Occipital lobe (tissue), 1 donor: ENCODE measurements at regions not wholly inside any gene's neighbourhood (a gene's known extent, or its start where the extent isn't known, plus 50 kb on each side); places are given as distances from the start of the nearest gene placed in this dataset.

Experiments
- DNase-seq: peaks from one replicate; lab custom pipeline; 2025; lab: John Stamatoyannopoulos, UW

DNA sequence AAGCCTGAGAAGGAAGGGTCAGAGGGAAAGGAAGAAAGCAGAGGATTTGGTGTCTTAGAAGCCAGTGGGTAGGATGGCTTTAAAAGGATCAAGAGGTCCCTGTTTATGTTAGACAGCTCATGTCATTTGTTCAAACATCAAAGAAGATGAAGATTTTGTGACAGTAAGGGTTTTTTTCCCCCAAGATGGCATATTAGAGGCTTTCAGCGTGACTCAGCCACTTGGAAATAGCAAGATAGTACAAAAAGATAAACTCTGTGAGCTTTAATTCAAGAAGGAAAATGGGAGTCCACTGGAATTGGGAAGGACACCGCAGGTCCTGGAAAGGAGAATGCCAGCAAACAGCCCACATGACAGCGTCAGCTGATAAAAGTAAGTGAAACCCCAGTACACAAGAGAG, 467.1 kb upstream of the THBS1 start:
- no peak for DNase-seq

DNA sequence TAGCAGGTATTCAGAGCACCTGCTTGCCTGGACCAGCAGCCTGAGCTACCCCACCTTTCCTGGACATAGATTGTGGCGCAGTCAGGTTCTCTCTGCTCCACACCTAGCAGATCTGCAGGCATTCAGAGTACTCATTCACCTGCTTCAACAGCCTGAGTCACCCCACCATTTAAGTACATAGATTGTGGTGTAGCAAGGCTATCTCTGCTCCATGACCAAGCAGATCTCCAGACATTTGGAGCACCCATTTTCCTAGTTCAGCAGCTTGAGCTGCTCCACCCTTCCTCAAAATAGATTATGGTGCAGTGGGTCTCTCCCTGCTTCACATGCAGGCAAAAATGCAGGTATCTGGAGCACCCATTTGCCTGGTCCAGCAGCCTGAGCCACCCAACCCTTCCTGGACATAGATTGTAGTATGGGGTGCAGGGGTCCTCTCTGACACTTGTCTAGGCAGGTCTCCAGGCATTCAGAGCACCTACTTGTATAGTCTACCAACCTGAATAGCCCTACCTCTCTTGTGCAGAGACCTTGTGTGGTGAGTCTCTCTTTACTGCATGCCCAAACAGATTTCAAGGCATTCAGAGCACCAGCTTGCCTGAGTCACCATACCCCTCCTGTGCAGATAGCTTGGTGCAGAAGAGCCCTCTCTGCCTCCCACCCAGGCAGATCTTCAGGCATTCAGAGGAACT, 466.0 kb upstream of the THBS1 start:
- no peak for DNase-seq

DNA sequence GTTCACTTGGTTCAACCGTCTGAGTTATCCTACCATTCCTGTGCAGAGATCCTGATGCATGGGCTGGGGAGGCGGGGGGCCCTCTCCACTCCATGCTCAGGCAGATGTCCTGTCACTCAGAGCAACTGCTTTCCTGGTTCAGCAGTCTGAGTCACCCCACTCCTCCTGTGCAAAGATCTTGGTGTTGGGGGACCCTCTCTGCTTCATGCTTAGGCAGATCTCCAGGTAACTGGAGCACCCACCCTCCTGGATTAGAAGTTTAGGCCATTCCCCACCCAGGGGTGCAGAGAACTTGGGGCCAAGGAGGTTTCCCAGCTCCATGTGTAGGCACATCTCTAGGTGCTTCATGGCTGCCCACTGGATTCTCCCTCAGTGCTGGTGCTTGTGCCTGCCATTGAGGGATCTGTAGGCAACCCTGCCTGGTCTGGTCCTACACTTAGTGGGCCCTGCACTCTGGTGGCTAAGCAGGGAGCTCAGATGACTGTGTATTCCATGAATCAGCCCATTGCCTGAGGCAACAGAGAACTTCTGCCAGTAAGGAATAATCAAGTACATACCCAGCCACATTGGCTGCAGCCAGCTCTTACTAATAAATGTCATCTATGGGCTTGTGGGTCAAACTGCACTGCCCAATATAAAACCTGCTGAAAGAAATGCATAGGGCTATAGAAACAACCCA, 465.4 kb upstream of the THBS1 start:
- no peak for DNase-seq

DNA sequence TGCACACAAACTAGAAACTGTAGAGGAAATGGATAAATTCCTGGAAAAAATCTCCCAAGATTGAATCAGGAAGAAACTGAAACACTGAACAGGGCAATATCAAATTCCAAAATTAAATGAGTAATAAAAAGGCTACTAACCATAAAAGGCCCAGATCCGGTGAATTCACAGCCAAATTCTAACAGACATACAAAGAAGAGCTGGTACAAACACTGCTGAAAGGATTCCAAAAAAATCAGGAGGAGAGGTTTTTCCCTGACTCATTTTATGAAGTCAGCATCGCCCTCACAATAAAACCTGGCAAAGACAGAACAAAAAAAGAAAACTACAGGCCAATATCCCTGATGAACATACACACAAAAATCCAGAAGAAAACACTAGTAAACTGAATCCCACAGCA, 462.4 kb upstream of the THBS1 start:
- no peak for DNase-seq

DNA sequence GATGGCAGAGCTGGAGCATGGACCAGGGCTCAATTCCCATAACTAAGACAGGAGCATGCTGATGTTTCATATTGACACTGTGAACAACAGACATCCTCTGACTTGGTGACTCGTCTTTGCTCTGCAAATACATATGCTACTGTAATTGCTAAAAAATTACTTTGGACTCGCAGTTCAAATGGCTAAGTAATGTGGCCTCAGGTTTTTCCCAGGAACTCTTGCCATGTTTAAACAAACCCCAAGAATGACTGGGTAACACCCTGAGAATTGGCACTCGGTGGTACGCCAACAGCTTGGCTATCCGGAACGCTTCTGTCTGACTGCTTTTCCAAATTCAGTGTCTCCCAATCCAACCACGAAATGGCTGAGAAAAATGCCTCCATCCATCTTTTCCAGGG, 456.7 kb upstream of the THBS1 start:
- DNase-seq, result no peak

DNA sequence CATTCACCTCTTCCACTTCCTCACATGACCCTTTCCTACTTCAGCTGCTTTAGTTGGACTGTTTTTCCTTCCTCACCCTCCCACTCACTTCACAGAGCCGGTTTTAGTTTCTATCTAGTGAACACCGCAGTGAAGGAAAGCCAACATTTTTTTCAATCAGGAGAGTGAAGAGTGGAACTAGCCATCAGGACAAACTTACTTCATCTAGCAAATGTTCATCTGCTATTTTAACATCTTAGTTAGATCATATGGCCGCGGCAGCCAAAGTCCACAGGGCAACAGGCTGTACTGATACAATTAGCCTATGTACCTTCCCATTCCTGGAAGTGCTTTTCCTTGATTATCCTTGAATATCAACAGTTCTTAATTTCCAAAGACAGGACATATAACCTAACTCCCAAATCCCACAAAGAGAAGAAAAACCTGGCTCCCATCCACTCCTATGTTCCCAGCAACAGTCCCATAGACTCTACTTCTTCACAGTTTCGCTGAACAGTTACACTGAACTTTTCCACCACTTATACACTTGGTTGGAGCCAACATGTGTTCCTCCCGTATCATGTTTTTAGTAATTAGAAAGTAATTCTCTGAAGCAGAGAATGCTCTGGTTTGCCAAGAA, 456.2 kb upstream of the THBS1 start:
- no peak for DNase-seq

DNA sequence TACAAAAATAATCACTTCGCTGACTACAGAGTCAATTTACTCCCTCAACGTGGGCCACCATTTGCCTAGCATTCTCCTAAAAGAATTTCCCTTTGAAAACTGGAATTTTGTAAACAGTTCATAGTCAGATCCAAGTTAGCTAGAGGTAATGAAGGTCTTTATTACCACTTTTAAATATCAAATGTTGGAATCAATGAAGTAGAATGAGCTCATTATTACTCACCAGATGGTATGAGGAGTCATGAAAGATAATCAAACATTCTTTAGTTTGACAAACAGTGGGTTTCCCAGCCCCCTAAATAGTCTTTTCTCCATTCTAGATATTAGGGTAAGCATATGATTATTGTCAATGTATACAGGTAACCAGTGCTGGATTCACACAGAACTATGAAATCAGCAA, 455.7 kb upstream of the THBS1 start:
- DNase-seq, result no peak

DNA sequence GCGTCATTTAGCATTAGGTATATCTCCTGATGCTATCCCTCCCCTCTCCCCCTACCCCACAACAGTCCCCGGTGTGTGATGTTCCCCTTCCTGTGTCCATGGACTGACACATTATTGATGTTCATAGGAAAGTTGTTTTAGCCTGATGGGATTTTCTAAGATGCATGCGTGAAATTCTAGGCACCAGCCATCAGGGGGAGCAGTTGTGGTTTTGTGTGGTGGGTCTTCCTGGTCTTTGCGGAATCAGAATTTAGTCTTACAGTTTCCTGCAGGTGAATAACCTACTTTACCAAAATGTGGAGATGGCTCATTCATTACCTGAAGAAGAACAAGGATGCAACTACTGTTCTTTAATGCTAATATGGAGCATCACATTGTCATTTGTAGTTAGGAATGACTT, 455.0 kb upstream of the THBS1 start:
- no peak for DNase-seq

DNA sequence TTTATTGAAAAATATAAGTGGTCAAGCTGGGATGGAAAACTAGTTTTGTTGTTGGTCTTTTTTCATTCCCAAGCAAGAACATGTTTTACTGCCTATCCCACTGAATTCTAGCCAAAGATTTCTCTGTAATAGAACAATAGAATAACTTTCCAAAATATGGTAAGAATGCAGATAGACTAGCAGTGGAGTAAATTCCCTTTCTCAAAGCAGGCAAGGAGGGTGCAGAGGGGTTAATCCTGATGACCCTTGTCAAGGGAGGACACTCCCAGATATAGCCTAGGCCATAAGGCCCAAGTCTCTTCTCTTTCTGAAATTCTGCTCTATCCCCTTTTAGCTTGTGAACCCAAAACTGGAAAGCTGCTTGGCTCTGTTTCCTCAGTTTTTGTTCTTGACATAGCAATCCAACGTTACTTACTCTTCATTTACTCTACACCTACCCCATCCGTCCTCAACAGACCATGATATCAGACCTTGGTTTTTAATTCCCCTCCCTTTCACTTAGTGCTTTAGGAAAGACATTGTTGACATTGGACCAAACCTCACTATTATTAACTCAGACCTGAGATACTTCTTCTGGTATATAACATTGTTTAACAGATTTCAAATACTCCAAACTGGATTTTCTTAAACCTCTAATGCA, 453.6 kb upstream of the THBS1 start:
- DNase-seq, result no peak

DNA sequence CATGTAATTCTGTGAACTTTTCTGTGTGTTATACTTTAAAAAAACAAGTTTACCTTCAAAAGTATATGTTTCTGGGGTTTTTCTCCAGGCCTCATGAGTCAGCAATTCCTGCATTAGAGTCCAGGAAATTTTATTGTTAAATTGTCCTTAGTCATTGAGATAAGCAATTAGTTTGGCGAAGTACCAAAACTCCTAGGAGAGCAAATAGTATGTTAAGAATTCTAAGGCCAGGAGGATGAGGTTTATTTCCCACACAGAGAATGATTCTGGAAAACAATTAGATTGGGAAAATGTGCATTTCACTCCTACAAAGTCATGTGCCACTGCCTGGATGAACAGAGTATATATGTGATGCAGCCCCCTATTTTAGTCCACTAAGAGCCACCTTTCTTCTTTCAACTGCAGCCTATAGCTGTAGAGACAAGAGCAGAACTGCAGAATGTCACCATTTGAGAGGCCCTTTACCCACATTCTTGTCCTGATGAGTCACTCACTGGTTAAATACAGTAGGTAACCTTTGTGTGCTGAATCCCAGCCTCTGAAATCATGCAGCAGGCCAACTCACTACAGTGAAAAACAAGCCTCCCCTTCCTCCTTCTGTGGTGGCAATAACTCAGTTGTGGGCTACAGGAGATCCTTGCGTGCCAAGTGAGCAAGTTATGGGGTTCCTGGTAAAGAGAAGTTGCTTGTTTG, 452.8 kb upstream of the THBS1 start:
- no peak for DNase-seq

DNA sequence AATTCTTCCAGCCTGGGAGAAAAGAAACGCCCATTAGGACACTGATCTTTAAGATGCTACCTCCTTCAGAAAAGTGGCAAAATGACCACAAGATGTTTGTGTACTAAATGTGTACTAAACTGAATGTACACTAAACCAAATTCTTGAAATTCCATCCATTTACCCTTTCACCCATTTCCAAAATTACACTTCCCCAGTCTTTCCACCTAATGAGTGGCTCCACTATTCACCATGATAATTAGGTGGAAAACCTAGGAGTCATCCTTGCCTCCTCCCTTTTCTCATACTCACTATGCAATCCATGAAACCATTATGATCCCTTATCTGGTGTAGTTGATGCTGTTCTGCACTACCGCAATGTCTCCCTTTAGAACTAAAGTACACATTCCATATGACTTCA, 452.1 kb upstream of the THBS1 start:
- no peak for DNase-seq

DNA sequence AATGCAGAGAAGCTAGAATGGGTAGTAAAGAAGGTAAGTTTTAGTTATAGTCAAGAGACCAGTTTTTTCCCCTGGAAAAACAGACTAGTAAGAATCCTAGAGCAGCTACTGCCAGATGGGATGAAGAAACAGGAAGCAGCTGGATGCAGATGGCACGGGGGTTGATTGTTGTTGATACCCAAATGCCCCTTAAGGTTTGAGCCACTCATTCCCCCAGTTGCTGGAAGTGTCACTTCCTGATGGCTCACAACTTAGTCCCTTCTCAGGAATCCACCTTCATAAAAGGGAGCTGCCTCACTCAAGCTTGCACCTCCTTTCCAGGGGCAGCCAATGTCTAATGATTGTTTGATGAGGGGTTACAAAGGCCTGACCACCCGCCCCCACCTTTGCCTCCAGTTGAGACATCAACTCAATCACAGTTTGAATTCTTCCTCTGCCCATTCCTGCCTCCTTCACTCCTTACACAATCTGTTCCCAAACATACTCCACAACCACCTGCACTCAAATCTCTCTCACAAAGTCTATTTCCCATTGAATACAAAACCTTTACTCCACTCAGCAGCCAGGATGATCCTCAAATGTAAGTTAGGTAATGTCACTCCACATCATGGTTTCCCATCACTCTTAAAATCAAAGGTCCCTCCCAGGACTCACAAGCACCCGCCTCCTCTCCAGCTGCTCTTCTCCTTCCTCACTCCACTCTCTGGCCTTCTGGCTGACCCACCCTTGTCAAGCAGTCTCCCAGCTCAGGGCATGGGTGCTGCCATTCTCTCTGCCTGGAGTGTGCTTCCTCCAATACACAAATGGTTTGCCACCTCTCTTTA, 450.1 kb upstream of the THBS1 start:
- DNase-seq, result no peak

DNA sequence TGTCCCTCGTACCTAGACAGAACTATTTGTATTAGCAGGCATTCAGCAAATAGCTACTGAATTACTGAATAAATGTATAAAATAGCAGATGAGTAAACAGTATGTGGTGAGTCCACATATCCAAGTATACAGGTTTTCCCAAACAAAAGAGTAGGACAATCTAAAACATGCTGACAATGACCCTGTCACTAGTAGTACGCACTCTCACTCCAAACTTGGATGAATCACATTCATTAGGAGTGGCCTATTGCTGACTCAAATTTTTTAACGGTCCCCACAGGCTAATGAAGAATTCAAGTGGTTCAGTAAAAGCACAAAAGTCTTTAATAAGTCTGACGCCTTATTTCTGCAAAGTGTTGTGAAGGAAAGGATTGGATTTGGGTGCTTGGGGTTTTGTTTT, 449.3 kb upstream of the THBS1 start:
- DNase-seq, result no peak

DNA sequence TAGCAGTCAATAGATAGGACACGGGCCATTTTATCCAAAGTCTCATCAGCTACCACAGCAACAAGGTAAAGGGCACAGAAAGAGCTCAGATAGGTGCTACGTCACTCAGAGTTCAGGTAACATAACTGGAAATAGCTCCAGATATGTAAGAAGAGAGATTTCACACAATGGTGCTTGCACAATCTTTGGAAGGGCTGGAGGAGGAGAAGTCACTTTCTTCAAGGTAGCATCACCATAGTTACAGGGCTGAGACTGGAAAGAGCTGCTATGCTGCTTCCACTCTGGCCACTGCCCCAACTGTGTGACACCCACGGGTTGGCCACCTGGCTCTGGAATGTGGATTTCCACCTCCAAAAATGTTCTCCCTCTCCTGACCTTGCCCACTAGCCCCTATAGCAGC, 448.8 kb upstream of the THBS1 start:
- DNase-seq, result no peak

DNA sequence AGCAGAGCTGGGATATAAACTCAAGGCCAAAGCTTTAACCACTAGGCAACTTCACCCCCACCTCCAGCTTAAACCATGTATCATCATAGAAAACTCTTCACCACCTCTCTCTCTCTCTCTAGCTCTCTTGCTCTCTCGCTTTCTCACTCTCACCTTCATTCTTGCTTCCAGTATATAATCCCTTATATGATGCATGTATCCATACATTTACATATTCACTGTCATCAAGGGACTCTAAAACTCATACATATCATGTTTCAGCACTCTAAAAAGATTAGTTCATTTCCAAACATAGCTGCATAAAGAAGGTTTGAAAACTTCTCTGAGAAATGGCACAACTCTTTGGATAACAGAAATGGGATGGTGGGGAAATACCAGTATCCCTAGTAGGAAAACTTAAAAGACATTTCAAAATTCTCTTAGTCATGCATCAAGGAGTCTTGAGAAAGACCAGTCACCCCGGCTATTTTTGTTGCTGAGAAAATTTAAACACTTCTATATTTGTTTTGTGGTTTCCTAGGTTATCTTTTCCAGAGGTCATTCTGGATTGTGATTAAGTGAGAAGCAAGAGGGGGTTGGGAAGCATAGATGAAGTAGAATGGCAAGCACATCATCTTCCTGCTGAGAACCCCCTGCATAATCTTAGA, 447.8 kb upstream of the THBS1 start:
- DNase-seq, result no peak

DNA sequence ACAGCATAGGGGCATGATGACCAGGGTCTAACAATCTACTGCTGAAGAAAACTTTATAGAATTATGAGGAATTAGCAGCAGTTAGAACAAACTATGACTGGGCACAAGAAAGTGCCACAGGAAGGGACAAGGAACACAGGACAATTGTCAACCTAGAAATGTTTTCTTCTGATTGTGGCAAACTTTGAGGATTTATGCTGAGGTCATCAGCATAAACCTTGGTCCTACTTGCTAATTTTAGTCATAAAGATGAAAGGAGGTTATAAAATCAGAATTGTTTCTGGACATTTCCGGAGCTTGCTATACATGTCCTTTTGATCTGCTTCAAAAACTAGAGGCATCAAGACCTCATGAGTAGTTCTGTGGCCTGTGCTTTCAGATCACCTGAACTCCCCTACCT, 446.6 kb upstream of the THBS1 start:
- DNase-seq, result no peak

DNA sequence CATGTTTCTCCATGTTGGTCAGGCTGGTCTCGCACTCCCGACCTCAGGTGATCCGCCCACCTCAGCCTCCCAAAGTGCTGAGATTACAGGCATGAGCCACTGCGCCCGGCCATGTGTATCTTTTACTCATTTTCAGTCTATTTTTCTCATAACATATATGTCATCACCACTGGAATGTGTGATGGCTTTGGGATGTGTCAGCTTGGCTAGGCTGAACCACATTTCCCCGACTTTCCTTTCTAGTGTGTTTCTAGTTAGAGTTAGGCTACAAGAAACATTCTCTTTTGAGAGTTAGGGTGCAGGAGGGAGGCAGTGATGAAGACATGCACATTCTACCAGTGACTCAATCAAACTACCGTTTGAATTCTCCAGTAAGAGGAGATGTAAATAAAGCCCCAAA, 444.9 kb upstream of the THBS1 start:
- DNase-seq, result no peak

DNA sequence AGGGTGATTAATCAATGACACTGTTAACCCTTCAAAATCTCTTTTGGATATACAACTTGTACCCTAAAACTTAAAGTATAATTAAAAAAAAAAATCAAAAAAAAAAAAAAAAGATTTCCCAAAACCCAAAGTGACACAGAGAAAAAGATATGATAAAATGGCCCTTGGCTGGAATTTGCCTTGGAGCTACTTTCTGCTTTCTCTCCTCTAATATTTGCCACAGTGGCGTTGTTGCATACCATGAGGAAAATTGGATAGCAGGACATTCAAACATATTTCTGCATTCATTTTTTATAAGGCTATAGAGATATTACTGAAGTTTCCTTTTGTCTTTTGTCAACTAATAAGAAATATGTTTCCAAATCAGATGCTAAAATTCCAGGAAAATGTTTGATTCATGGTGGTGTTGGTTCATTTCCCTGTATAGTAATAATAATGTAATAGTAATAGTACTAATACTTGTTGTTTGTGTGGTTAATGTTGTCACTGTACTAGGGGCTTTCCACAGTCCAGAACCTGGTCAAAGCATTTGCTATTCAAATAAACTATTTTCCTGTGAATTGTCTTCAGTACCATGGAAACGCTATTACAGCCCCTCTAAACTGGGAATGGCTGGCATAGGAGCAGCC, 441.3 kb upstream of the THBS1 start:
- no peak for DNase-seq

DNA sequence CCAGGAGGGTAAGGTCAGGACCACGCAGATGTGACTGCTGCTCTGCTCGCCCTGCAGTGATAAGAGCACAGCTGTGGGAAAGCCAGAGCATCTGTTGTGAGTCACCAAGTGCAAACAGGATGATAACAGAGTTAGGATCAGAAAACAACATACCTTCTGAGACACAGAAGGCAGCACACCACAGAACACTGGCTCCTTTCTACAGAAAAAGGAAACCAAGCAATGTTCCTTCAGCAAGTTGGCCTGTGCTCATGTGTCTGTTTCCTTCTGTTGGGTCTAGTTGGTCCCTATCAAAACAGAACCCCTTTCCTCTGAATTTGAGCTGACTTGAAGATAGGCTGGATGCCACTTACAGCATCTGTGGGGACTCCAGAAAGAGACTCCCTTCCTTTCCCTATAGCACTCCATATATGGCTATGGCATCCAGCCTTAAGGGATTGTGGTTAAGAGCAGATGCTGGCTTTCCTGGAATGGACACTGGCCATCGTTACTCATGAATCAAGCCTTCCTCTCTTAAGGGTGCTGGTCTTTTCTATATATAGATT, 440.7 kb upstream of the THBS1 start:
- DNase-seq, result no peak

DNA sequence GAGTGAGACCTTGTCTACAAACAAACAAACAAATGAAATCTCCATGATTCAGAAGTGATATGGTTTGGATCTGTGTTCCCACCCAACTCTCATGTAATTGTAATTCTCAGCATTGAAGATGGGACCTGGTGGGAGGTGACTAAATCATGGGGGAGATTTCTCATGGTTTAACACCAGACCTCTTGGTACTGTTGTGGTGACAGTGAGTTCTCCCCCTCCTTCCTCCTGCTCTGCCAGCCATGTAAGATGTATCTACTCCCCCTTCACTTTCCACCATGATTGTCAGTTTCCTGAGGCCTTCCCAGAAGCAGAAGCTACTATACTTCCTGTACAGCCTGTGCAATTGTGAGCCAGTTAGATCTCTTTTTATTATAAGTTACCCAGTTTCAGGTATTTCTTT, 438.4 kb upstream of the THBS1 start:
- no peak for DNase-seq
